GM12873 (cell line): ENCODE measurements at regions not wholly inside any gene's neighbourhood (a gene's known extent, or its start where the extent isn't known, plus 50 kb on each side); places are given as distances from the start of the nearest gene placed in this dataset.

ENCODE experiments used
- TF ChIP-seq, protein P1 (sequence below): IDR thresholded peaks from 2 replicates; pipeline ENCODE4 v1.5.1; 2012; ENCODE audit warnings: low read depth, mild to moderate bottlenecking, moderate library complexity, low read length, control low read depth; ENCODE audit not compliant: insufficient read depth; ENCODE audit errors: missing control alignments

DNA sequence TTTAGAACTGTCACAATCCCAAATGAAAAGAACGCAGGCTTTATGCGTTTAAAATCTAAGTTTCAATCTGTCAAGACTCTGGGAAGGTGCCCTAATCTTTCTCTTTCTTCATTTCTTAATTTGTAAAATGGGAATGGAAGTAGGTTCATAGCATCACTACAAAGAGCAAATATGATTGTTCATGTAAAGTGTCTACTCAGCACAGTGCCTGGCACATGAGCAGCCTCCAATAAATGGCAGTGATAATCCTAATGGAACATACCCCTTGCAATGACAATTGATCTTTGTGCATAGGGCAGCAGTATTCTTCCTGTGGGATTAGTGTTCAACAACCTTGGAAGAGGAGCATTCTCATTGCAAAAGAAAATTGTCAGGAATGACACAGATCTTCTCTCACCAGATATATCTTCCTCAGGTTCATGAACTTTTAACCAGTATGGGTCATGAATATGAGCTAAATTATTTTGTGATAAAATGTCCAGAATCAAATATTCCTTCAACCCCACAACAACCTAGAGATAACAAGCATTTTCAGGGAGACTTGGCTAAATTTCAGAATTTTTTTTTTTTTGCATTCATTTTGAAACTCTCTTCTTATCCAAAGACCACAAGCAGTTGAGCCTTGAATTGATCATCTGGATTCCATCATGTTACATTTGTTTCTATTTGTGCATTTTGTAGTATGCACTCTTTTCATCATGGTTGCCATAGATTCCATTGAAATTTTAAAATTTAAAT is 149.1 kb downstream of the TBX18 start:
- TF ChIP-seq, protein P1, sequence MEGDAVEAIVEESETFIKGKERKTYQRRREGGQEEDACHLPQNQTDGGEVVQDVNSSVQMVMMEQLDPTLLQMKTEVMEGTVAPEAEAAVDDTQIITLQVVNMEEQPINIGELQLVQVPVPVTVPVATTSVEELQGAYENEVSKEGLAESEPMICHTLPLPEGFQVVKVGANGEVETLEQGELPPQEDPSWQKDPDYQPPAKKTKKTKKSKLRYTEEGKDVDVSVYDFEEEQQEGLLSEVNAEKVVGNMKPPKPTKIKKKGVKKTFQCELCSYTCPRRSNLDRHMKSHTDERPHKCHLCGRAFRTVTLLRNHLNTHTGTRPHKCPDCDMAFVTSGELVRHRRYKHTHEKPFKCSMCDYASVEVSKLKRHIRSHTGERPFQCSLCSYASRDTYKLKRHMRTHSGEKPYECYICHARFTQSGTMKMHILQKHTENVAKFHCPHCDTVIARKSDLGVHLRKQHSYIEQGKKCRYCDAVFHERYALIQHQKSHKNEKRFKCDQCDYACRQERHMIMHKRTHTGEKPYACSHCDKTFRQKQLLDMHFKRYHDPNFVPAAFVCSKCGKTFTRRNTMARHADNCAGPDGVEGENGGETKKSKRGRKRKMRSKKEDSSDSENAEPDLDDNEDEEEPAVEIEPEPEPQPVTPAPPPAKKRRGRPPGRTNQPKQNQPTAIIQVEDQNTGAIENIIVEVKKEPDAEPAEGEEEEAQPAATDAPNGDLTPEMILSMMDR: no peak

DNA sequence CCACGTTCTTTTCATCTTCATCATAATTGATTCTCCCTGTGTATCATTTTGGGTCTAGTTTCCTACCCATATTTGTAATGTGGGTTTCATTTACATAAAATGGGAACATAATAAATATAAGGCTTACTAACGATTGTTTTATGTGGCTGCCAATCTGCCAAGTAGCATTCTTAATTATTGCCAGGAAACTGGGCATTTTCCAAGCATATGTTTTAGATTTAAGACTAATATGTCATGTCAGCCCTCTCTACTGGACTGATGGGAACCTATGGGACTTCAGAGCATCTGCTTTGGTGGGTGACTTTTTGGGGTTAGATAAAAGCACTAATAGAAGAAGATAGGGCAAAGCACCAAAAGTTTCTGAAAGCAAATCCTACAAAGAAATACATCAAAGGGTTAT is 157.5 kb downstream of the TBX18 start:
- TF ChIP-seq, protein P1: no peak

DNA sequence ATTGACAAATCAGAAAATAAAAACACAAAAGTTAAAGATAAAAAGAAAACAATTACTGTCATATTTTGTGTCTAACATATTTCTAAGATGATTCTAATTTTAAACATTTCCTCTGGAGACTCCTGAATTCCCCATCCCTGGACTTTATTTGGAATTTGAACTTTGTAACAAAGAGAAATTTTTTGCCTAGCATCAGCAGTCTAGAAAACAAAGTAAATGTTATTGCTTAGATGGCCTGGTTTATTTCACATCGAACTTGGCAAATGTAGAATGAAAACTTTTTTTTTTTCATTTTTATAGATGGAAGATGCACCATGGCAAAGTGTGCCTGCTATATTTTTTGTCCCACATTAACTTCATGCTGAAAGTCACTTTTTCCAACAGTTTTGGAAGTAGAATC is 159.1 kb downstream of the TBX18 start:
- TF ChIP-seq, protein P1: no peak

DNA sequence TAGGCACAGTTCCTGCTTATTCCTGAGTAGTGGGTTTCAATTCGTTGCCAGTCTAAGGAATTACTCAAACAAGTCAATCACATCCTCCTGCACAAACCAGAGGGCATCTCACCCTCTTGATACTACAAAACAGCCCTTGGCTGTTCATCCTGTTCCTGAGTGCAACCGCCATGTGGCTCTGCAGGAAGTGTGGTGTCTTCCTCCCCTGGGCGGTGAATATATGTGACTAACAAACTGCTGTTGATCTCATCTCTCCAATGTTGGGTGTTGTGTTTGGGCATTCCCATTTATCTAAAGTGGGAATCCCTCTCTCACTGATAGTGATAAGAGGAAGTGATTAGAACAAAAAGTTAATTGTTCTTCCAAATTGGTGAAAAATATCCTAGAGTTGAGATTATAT is 163.0 kb downstream of the TBX18 start:
- TF ChIP-seq, protein P1: no peak

DNA sequence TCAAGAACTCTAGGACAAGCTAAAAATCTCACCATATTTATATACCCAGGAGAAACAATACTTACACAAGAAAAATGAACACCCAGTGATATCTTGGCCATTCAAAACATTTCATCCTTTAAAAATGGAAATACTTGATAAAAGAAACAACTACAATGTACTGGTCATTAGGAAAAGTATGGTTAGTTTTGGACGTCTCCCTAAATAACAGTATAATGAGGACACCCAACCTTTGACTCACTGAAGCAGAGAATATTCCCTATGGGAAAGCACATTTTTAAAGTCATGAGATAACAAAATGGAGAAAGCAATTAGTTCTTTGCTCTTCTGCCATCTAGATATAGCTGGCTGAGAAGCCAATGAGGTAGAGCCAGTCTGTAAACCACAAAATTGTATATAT is 164.4 kb downstream of the TBX18 start:
- TF ChIP-seq, protein P1: no peak

DNA sequence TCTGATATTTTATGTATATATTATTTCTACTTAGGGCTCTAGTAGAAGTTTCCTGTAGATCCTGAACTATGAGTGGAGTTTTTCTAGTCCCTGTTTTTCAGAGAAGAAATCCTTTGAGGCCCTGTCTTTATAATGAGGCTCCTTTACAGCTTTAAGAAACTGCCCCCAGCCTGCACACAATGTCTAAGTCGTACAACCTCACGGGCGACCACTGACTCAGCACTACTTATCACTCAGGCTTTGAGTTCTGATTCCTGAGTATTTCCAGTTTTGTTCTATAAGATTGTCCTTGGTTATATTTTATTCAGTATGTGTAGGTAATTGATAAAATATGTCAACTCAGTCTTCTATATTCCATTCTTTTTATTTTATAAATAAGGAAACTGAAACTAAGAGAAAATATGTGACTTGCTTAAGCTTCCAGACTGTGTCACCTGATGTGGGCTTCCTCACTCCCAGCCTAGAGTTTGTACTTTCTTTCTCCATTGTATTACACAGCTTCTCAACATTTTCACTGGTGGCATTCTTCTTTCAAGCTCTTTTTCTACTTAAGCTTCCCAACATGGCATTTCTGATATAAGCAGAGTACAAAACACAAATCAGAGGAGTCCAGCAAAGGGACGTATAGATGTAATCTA is 167.0 kb downstream of the TBX18 start:
- TF ChIP-seq, protein P1: no peak

DNA sequence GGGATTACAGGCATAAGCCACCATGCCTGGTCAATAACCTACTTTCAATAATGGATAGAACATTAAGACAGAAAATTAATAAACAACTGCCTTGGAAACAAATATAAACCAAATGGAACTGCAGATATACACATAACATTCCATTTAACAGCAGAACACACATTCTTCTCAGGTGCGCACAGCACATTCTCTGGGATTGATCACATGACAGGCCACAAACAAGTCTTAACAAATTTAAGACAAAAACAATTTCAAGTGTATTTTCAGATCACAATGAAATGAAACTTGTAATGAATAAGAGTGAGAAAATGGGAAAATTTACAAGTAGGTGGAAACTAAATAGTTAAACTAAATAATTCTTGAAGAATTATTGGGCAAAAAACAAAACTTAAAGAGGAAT is 167.9 kb downstream of the TBX18 start:
- TF ChIP-seq, protein P1: no peak
